ENCODE measurements at regions not wholly inside any gene's neighbourhood (a gene's known extent, or its start where the extent isn't known, plus 50 kb on each side); places are given as distances from the start of the nearest gene placed in this dataset.
"Not testable (repeated sequence)": the region's sequence is repeated elsewhere in the genome, so short reads cannot be mapped to it uniquely, and the experiment has no call there.

GRCh38 chr14:27236601-27237000 is 638.8 kb upstream of the NOVA1 start:
- H3K9me3 ChIP-seq: no peaks in the 10 kb centered on the region
- H3K9ac ChIP-seq: no peak overlapping the region

GRCh38 chr14:27242874-27243273 is 645.0 kb upstream of the NOVA1 start:
- H3K27ac ChIP-seq: no peak overlapping the region
- TF ChIP-seq Cebpa-rat (IDR thresholded peaks at IDR 0.05): no peak

More at GRCh38 chr14:27236601-27237000, 638.8 kb upstream of the NOVA1 start:
- H3K27ac ChIP-seq: no peak overlapping the region
- no peaks in the 10 kb centered on the region for H4K20me1 ChIP-seq
- no peak overlapping the region for H3K4me3 ChIP-seq
- H3K36me3 ChIP-seq: no peaks in the 10 kb centered on the region
- H3K4me2 ChIP-seq: no peak overlapping the region
- no peaks in the 10 kb centered on the region for H3K27me3 ChIP-seq
- no peak for TF ChIP-seq Cebpa-rat (IDR thresholded peaks at IDR 0.05)
- H3K4me1 ChIP-seq: no peaks in the 10 kb centered on the region

GRCh38 chr14:27243365-27243764 is 645.5 kb upstream of the NOVA1 start:
- H3K9ac ChIP-seq: no peak overlapping the region
- no peaks in the 10 kb centered on the region for H3K27me3 ChIP-seq
- no peaks in the 10 kb centered on the region for H3K9me3 ChIP-seq
- no peak overlapping the region for H3K4me2 ChIP-seq
- no peak overlapping the region for H3K4me3 ChIP-seq
- H3K4me1 ChIP-seq: no peaks in the 10 kb centered on the region
- no peaks in the 10 kb centered on the region for H3K36me3 ChIP-seq
- TF ChIP-seq Cebpa-rat (IDR thresholded peaks at IDR 0.05): no peak
- H4K20me1 ChIP-seq: no peaks in the 10 kb centered on the region
- no peak overlapping the region for H3K27ac ChIP-seq

More at GRCh38 chr14:27242874-27243273, 645.0 kb upstream of the NOVA1 start:
- Histone ChIP-seq H3K4me3 (no peak overlapping the region), H3K4me2 (no peak overlapping the region), H3K4me1 (no peaks in the 10 kb centered on the region), H4K20me1 (no peaks in the 10 kb centered on the region), H3K9ac (no peak overlapping the region), H3K36me3 (no peaks in the 10 kb centered on the region), H3K9me3 (no peaks in the 10 kb centered on the region), H3K27me3 (no peaks in the 10 kb centered on the region)

- no peak for TF ChIP-seq Cebpa-rat (IDR thresholded peaks at IDR 0.05)
Measured at GRCh38 chr14:27245947-27246346, 648.1 kb upstream of the NOVA1 start.

GRCh38 chr14:27253966-27254365 is 656.1 kb upstream of the NOVA1 start:
- Histone ChIP-seq H3K27ac (no peak overlapping the region), H3K4me3 (no peak overlapping the region), H3K4me2 (no peak overlapping the region), H3K4me1 (no peaks in the 10 kb centered on the region), H3K36me3 (no peaks in the 10 kb centered on the region), H3K27me3 (no peaks in the 10 kb centered on the region), H3K9me3 (no peaks in the 10 kb centered on the region), H3K9ac (no peak overlapping the region), H4K20me1 (no peaks in the 10 kb centered on the region)
- no peak for TF ChIP-seq Cebpa-rat (IDR thresholded peaks at IDR 0.05)

More at GRCh38 chr14:27245947-27246346, 648.1 kb upstream of the NOVA1 start:
- Histone ChIP-seq H3K9ac (no peak overlapping the region), H3K4me1 (no peaks in the 10 kb centered on the region), H3K4me2 (no peak overlapping the region), H3K27me3 (no peaks in the 10 kb centered on the region), H4K20me1 (no peaks in the 10 kb centered on the region), H3K9me3 (no peaks in the 10 kb centered on the region), H3K36me3 (no peaks in the 10 kb centered on the region), H3K4me3 (no peak overlapping the region), H3K27ac (no peak overlapping the region)

- Histone ChIP-seq H3K4me3 (no peak overlapping the region), H3K4me1 (no peaks in the 10 kb centered on the region), H3K4me2 (no peak overlapping the region), H3K36me3 (no peaks in the 10 kb centered on the region), H3K9me3 (no peaks in the 10 kb centered on the region), H3K27ac (no peak overlapping the region), H3K27me3 (no peaks in the 10 kb centered on the region), H3K9ac (no peak overlapping the region), H4K20me1 (no peaks in the 10 kb centered on the region)
- no peak for TF ChIP-seq Cebpa-rat (IDR thresholded peaks at IDR 0.05)
Measured at GRCh38 chr14:27256805-27257204, 659.0 kb upstream of the NOVA1 start.

- Histone ChIP-seq H3K27ac (no peak overlapping the region), H3K27me3 (no peaks in the 10 kb centered on the region), H3K4me3 (no peak overlapping the region), H3K9ac (no peak overlapping the region), H4K20me1 (no peaks in the 10 kb centered on the region), H3K4me1 (no peaks in the 10 kb centered on the region), H3K4me2 (no peak overlapping the region), H3K9me3 (no peaks in the 10 kb centered on the region), H3K36me3 (no peaks in the 10 kb centered on the region)
- no peak for TF ChIP-seq Cebpa-rat (IDR thresholded peaks at IDR 0.05)
Measured at GRCh38 chr14:27267876-27268275, 670.0 kb upstream of the NOVA1 start.

- Histone ChIP-seq H3K36me3 (no peaks in the 10 kb centered on the region), H3K4me3 (no peak overlapping the region)
Measured at GRCh38 chr14:27270716-27271115, 672.9 kb upstream of the NOVA1 start.

GRCh38 chr14:27278341-27278740 is 680.5 kb upstream of the NOVA1 start:
- H3K4me3 ChIP-seq: no peak overlapping the region
- H3K4me2 ChIP-seq: no peak overlapping the region
- H3K36me3 ChIP-seq: no peaks in the 10 kb centered on the region
- H4K20me1 ChIP-seq: no peaks in the 10 kb centered on the region
- TF ChIP-seq Cebpa-rat (IDR thresholded peaks at IDR 0.05): no peak
- no peaks in the 10 kb centered on the region for H3K4me1 ChIP-seq
- no peak overlapping the region for H3K9ac ChIP-seq
- H3K27me3 ChIP-seq: no peaks in the 10 kb centered on the region
- H3K9me3 ChIP-seq: no peaks in the 10 kb centered on the region
- no peak overlapping the region for H3K27ac ChIP-seq

More at GRCh38 chr14:27270716-27271115, 672.9 kb upstream of the NOVA1 start:
- Histone ChIP-seq H3K9ac (no peak overlapping the region), H3K27me3 (no peaks in the 10 kb centered on the region), H3K4me1 (no peaks in the 10 kb centered on the region), H4K20me1 (no peaks in the 10 kb centered on the region), H3K4me2 (no peak overlapping the region), H3K9me3 (no peaks in the 10 kb centered on the region), H3K27ac (no peak overlapping the region)
- no peak for TF ChIP-seq Cebpa-rat (IDR thresholded peaks at IDR 0.05)

GRCh38 chr14:27305441-27305945 is 707.7 kb upstream of the NOVA1 start:
- Histone ChIP-seq H3K27me3 (no peaks in the 10 kb centered on the region), H3K9ac (no peak overlapping the region), H4K20me1 (no peaks in the 10 kb centered on the region), H3K4me1 (no peaks in the 10 kb centered on the region), H3K27ac (no peak overlapping the region), H3K4me3 (no peak overlapping the region), H3K36me3 (no peaks in the 10 kb centered on the region), H3K9me3 (no peaks in the 10 kb centered on the region; the same call in 1 of the 2 replicates), H3K4me2 (no peak overlapping the region)
- TF ChIP-seq Cebpa-rat (IDR thresholded peaks at IDR 0.05): no peak

- H4K20me1 ChIP-seq, H3K9ac ChIP-seq, H3K4me1 ChIP-seq, H3K27me3 ChIP-seq, H3K36me3 ChIP-seq, H3K4me3 ChIP-seq, H3K27ac ChIP-seq, H3K9me3 ChIP-seq, H3K4me2 ChIP-seq: not testable (repeated sequence)
Measured at GRCh38 chr14:27312730-27313129, 714.9 kb upstream of the NOVA1 start.
